CD14-positive monocyte (primary cell): ENCODE measurements at regions not wholly inside any gene's neighbourhood (a gene's known extent, or its start where the extent isn't known, plus 50 kb on each side); places are given as distances from the start of the nearest gene placed in this dataset.

Source experiments
- DNase-seq, 3 donors: peaks; one replicate each; pipeline ENCODE4 v3.0.0-alpha.2; 2011 to 2022
- H2AFZ ChIP-seq: 2 replicates; pipeline ENCODE4 v1.6.0; 2012; ENCODE audit warnings: mild to moderate bottlenecking, low read depth, low read length, inconsistent platforms; ENCODE audit not compliant: insufficient read depth, poor library complexity, severe bottlenecking
- H3K27ac ChIP-seq, 2 donors: 1 replicate in 1 of 2; 2 replicates in 1 of 2; pipeline ENCODE4 v1.5.1; 2012 to 2013; ENCODE audit warnings: low read length in 2 of 2, control low read depth in 1 of 2, inconsistent platforms in 1 of 2, low read depth in 1 of 2, mild to moderate bottlenecking in 1 of 2
- H3K27me3 ChIP-seq, 2 donors: one replicate each; pipeline versions ENCODE4 v1.6.0 to v1.6.1; 2011 to 2013; ENCODE audit warnings: low read length in 2 of 2; ENCODE audit not compliant: control insufficient read depth in 2 of 2, insufficient read depth in 2 of 2
- H3K36me3 ChIP-seq, 2 donors: replicated peaks in 1 of 2; 1 replicate in 1 of 2; 2 replicates in 1 of 2; pipeline versions ENCODE4 v1.5.1 to v1.6.1; 2012 to 2013; ENCODE audit warnings: low read length in 2 of 2, control low read depth in 1 of 2, inconsistent platforms in 1 of 2, mild to moderate bottlenecking in 1 of 2; ENCODE audit not compliant: insufficient read depth in 2 of 2, control insufficient read depth in 1 of 2
- H3K4me1 ChIP-seq, 2 donors: 1 replicate in 1 of 2; 2 replicates in 1 of 2; pipeline versions ENCODE4 v1.5.1 to v1.6.1; 2012 to 2013; ENCODE audit warnings: low read length in 2 of 2, control low read depth in 1 of 2, inconsistent platforms in 1 of 2, mild to moderate bottlenecking in 1 of 2, moderate library complexity in 1 of 2; ENCODE audit not compliant: insufficient read depth in 2 of 2, control insufficient read depth in 1 of 2
- H3K4me2 ChIP-seq: replicated peaks from 2 replicates; pipeline ENCODE3; 2012; ENCODE audit warnings: low read length, moderate library complexity, mild to moderate bottlenecking; ENCODE audit not compliant: poor library complexity, severe bottlenecking; ENCODE audit errors: extremely low read depth
- H3K4me3 ChIP-seq, 3 experiments: fragments of 200-600 bp in 1 of 3; sonication (generic) in 1 of 3; replicated peaks in 1 of 3; 1 replicate in 2 of 3; 2 replicates in 1 of 3; pipeline ENCODE4 v1.5.1; 2011 to 2013; ENCODE audit warnings: low read length in 3 of 3, mild to moderate bottlenecking in 3 of 3, control low read depth in 2 of 3, low read depth in 2 of 3, inconsistent platforms in 1 of 3, moderate library complexity in 1 of 3
- H3K79me2 ChIP-seq: 2 replicates; pipeline ENCODE4 v1.6.0; 2012; ENCODE audit warnings: mild to moderate bottlenecking, control low read depth, inconsistent platforms, low read length, moderate library complexity; ENCODE audit not compliant: insufficient read depth
- H3K9ac ChIP-seq: 2 replicates; pipeline ENCODE4 v1.6.0; 2017; ENCODE audit warnings: low read length, mild to moderate bottlenecking; ENCODE audit not compliant: insufficient read depth, poor library complexity, severe bottlenecking
- H3K9me3 ChIP-seq, 2 donors: replicated peaks in 1 of 2; 1 replicate in 1 of 2; 2 replicates in 1 of 2; pipeline versions ENCODE4 v1.5.1 to v1.6.1; 2012 to 2013; ENCODE audit warnings: low read length in 2 of 2, control low read depth in 1 of 2; ENCODE audit not compliant: control insufficient read depth in 1 of 2, insufficient read depth in 1 of 2
- H4K20me1 ChIP-seq: 2 replicates; pipeline ENCODE4 v1.6.0; 2012; ENCODE audit warnings: mild to moderate bottlenecking, low read length, control low read depth, moderate library complexity; ENCODE audit not compliant: insufficient read depth
- H3K27ac Mint-ChIP-seq, 7 donors: one replicate each; pipeline ENCODE4 v1.8.0; 2020; ENCODE audit warnings: mild to moderate bottlenecking in 7 of 7, mixed read lengths in 7 of 7, moderate library complexity in 6 of 7, inconsistent platforms in 2 of 7
- H3K27me3 Mint-ChIP-seq, 3 donors: one replicate each; pipeline ENCODE4 v1.8.0; 2021 to 2022; ENCODE audit warnings: low read depth in 3 of 3, mild to moderate bottlenecking in 3 of 3, mixed read lengths in 3 of 3, moderate library complexity in 3 of 3, inconsistent platforms in 1 of 3
- H3K36me3 Mint-ChIP-seq, 2 donors: one replicate each; pipeline ENCODE4 v1.8.0; 2020; ENCODE audit warnings: mixed read lengths in 2 of 2, inconsistent platforms in 1 of 2, mild to moderate bottlenecking in 1 of 2
- H3K4me1 Mint-ChIP-seq: one replicate; pipeline ENCODE4 v1.8.0; 2020; ENCODE audit warnings: mild to moderate bottlenecking, mixed read lengths
- H3K4me3 Mint-ChIP-seq, 2 donors: one replicate each; pipeline ENCODE4 v1.8.0; 2020; ENCODE audit warnings: mild to moderate bottlenecking in 2 of 2, mixed read lengths in 2 of 2, moderate library complexity in 1 of 2
- H3K9me3 Mint-ChIP-seq, 7 donors: one replicate each; pipeline ENCODE4 v1.8.0; 2020 to 2022; ENCODE audit warnings: mixed read lengths in 7 of 7, mild to moderate bottlenecking in 6 of 7, moderate library complexity in 6 of 7, inconsistent platforms in 2 of 7
- CTCF ChIP-seq: fragments of 200-600 bp; IDR thresholded peaks from one replicate; pipeline ENCODE4 v1.8.0; 2022; ENCODE audit warnings: antibody characterized with exemption, mild to moderate bottlenecking
- WGBS: methylation state at CpG from one replicate; pipeline ENCODE4 v1.1.5; 2013; ENCODE audit warnings: missing lambda C conversion rate; ENCODE audit not compliant: insufficient coverage; 5-methylcytosine and 5-hydroxymethylcytosine counted together
- intact Hi-C, 2 donors: fragments of 100-400 bp; cut with micrococcal nuclease; formaldehyde crosslinking; loops; one replicate each; pipeline versions ENCODE4 v1.15.0 to v1.15.1; 2023

- H3K79me2 ChIP-seq = no peaks in the 10 kb centered on the region
- WGBS = no CpG with 5 or more reads among the region's 1 CpG
- peaks cover 2% of the 10 kb centered on the region for H3K4me1 Mint-ChIP-seq
- H2AFZ ChIP-seq = no peak overlapping the region
- intact Hi-C loops = no loop called here
- DNase-seq = no peak
- no peak overlapping the region for H3K27ac ChIP-seq
- TF ChIP-seq CTCF = no peak
- H3K4me2 ChIP-seq = no peak overlapping the region
- H3K4me3 ChIP-seq = no peak overlapping the region
- H3K36me3 Mint-ChIP-seq = no peaks in the 10 kb centered on the region
- H3K27me3 ChIP-seq = peaks cover 0 to 15% of the 10 kb centered on the region in 2 donors
- no peak overlapping the region for H3K9ac ChIP-seq
- peaks cover 0 to 8% (median 3%) of the 10 kb centered on the region in 7 donors for H3K9me3 Mint-ChIP-seq
- H3K4me3 Mint-ChIP-seq = no peak overlapping the region
- H3K4me1 ChIP-seq = no peaks in the 10 kb centered on the region
- H3K9me3 ChIP-seq = no peaks in the 10 kb centered on the region
- H3K27ac Mint-ChIP-seq = no peak overlapping the region
- no peaks in the 10 kb centered on the region for H3K36me3 ChIP-seq
- H3K27me3 Mint-ChIP-seq = peaks cover 0 to 32% (median 1%) of the 10 kb centered on the region in 3 donors
- H4K20me1 ChIP-seq = no peaks in the 10 kb centered on the region
Measured at GRCh38 chrX:13467243-13467642, 102.2 kb upstream of the EGFL6 start.

- H3K9me3 ChIP-seq = no peaks in the 10 kb centered on the region
- H3K36me3 Mint-ChIP-seq = no peaks in the 10 kb centered on the region
Measured at GRCh38 chrX:13464599-13465275, 104.7 kb upstream of the EGFL6 start.

More at GRCh38 chrX:13464599-13465275, 104.7 kb upstream of the EGFL6 start:
- WGBS = no CpG with 5 or more reads among the region's 1 CpG
- Histone ChIP-seq H3K4me1 (no peaks in the 10 kb centered on the region), H3K79me2 (no peaks in the 10 kb centered on the region), H2AFZ (no peak overlapping the region), H3K36me3 (no peaks in the 10 kb centered on the region), H3K27ac (no peak overlapping the region), H3K27me3 (peaks cover 0 to 10% of the 10 kb centered on the region in 2 donors), H3K4me2 (no peak overlapping the region), H3K4me3 (no peak overlapping the region), H4K20me1 (no peaks in the 10 kb centered on the region), H3K9ac (no peak overlapping the region)
- TF ChIP-seq CTCF = no peak
- H3K27ac Mint-ChIP-seq = no peak overlapping the region
- intact Hi-C loops = no loop called here
- H3K4me3 Mint-ChIP-seq = no peak overlapping the region
- DNase-seq = no peak
- peaks cover 0 to 8% (median 3%) of the 10 kb centered on the region in 7 donors for H3K9me3 Mint-ChIP-seq
- peaks cover 2% of the 10 kb centered on the region for H3K4me1 Mint-ChIP-seq
- peaks cover 0 to 28% (median 0%) of the 10 kb centered on the region in 3 donors for H3K27me3 Mint-ChIP-seq
